CD4-positive, alpha-beta T cell treated with Interleukin-2 at 100 ng/mL for 4 hours (primary cell): ENCODE measurements at regions not wholly inside any gene's neighbourhood (a gene's known extent, or its start where the extent isn't known, plus 50 kb on each side); places are given as distances from the start of the nearest gene placed in this dataset.

Experiments
- DNase-seq: peaks from one replicate; pipeline ENCODE4 v3.0.0-alpha.2; 2020; ENCODE audit warnings: low spot score

DNA sequence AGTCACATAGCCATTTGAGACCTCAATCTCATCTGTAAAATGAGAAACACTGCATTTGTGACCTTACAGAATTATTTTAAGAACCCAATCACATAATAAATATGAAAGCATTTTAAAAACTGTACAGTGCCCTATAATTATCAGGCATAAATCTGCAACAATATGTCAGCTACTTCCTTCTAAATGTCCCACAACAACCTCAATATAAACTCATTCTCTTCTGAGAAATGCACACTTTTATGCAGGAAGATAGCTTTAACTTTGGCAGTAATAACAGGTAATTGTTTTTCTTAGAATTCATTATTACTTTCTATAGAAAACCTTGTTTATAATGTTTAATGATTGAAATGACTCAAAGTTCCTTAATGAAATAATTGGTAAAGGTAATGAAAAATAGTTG lies 400.7 kb upstream of the AGTR1 start:
- DNase-seq, result no peak

GRCh38 chr3:148307443-148307843 lies 390.3 kb upstream of the AGTR1 start:
- DNase-seq, result no peak

DNA sequence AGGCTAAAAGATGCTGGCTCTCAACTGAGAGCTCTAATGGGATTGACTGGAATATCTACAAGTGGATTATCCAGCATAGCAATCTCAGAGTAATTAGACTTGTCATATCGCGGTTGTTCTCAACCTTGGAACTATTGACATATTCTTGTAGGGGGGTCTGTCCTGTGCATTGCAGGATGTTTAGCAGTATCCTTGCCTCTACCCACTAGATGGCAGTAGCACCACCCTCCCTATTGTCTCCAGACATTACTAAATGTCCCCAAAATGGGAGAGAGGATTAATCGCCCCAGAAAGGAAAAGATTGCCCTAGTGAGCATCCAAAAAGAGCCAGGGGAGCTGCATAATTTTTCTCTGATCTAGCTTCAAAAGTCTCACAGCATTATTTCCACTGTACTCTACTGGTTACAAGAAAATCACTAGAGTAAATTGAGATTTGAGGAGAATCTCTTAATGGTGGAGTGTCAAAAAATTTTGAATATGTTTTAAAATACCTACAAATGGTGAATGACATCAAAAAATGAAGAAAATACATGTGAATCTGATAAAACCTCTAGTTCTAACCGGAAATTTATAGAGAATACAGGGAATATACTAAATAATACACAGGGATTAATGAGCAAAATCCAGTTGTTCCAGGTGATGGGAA lies 388.2 kb upstream of the AGTR1 start:
- DNase-seq, result peak; percentile 7

DNA sequence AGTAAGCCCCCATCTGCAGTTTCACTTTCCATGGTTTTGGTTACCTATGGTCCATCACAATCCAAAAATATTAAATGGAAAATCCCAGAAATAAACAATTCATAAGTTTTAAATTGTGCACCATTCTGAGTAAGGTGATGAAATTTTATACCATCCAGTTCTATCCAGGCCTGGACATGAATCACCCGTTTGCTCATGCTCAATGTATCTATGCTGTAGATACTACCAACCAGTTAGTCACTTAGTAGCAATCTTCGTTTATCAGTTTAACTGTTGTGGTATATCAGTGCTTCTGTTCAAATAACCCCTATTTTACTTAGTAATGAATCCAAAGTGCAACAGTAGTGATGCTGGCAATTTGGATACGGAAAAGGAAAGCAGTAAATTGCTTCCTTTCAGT lies 381.9 kb upstream of the AGTR1 start:
- DNase-seq, result no peak

- no peak for DNase-seq
Observed at GRCh38 chr3:148318240-148318639, 379.5 kb upstream of the AGTR1 start.

GRCh38 chr3:148319161-148319915 lies 378.4 kb upstream of the AGTR1 start:
- no peak for DNase-seq

DNA sequence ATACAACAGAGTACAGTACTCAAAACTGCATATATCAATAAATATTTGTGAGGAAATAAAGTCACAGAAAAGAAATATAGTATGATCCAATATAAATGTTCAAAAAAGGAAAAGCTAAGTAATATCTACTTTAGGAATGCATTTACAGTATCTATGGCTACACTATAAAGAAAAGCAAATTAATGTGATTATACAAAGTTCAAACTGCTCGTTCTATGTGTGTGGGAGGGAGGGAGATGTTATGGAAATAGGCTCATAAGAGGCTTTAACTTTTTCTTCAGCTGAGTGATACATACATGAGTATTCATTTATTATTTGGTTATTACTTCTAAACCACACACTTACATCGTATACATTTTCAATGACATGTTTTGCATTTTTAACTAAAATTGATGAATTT lies 377.7 kb upstream of the AGTR1 start:
- DNase-seq, result no peak

DNA sequence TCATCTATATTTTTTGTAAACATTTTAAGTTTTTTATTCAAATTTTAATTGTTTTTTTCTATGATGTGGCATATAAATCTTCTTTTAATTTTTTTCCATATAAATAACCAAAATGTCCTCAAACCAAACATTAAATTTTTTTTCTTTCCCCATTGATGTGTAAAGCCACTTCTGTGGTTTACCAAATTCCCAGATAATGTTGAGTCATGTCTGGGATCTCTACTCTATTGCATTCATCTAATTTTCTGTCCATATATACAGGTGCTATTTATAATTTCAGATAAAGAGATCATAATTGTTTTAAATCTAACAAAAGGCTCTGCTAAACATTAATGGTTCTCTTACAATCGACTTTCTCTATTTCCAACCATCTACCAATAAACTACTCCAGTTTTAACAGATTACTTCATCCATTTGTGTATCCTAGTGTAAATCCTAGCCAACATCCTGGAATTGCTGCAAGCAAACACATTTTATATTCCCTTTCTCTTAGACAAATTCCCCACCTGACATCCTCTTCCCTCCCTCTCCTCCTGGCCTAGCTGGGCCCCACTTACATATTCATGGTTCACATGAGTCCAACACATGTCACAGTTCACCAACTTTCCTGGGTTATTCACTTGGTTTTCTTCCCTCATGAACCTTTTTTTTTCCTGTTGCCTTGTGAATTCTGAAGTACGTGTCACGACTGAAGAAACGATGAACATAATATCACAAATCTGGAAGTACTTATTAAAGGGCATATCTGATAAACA lies 368.0 kb upstream of the AGTR1 start:
- DNase-seq, result no peak

GRCh38 chr3:148330542-148330941 lies 367.2 kb upstream of the AGTR1 start:
- no peak for DNase-seq

- DNase-seq, result no peak
Observed at GRCh38 chr3:148331081-148331846, 366.4 kb upstream of the AGTR1 start.

- no peak for DNase-seq
Observed at GRCh38 chr3:148332509-148332908, 365.2 kb upstream of the AGTR1 start.

DNA sequence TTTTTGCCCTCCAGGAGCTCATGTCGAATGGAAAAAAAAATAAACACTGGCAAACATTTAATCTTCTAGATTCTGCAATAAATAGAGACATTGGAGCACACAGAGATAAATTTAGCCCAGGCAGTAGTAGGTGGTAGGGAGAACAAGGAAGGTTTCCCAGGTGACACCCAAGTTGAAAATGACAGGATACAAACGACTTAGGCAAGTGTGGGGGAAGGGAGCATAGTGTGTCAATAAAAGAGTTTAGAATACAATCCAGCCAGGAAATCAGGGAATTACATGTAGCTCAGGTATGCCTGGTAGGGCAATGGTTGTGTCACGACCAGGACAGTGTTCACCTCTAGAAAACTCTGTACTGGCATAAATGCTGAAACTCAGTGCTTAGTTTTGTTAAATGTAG lies 364.6 kb upstream of the AGTR1 start:
- no peak for DNase-seq

- no peak for DNase-seq
Observed at GRCh38 chr3:148335612-148336011, 362.1 kb upstream of the AGTR1 start.

- no peak for DNase-seq
Observed at GRCh38 chr3:148343416-148343815, 354.3 kb upstream of the AGTR1 start.

- no peak for DNase-seq
Observed at GRCh38 chr3:148344521-148344920, 353.2 kb upstream of the AGTR1 start.

GRCh38 chr3:148360051-148360450 lies 337.7 kb upstream of the AGTR1 start:
- DNase-seq, result no peak

GRCh38 chr3:148366743-148367410 lies 330.8 kb upstream of the AGTR1 start:
- no peak for DNase-seq

- no peak for DNase-seq
Observed at GRCh38 chr3:148367756-148368155, 329.9 kb upstream of the AGTR1 start.

GRCh38 chr3:148369381-148369780 lies 328.3 kb upstream of the AGTR1 start:
- no peak for DNase-seq

DNA sequence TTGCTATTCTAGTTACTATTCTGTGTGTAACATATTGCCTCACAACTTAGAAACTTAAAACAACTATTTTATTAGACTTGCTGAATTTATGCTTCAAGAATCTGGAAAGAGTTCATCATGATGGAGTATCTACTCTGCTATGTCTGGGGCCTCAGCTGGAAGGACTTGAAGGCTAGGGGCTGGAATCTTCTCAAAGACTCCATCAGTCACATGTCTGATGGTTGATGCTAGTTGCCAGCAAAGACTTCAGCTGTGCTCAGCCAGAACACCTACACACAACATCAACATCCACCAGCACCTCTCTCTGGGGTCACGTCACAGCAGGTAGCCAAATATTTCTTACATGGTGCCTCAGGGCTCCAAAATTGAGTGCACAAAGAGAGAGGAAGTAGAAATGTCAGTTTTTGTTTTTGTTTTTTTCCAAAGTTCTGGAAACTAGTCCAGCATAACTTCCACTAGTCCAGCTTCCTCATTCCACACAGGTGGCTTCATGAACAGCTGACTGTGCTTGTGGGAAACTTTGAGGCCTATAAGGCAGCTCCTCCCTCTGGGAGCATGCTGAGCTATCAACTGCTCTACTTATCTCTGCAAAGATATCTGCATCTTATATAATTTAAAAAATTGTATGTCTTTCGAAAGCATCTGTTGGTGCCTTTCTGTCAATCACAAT lies 325.4 kb upstream of the AGTR1 start:
- DNase-seq, result no peak

DNA sequence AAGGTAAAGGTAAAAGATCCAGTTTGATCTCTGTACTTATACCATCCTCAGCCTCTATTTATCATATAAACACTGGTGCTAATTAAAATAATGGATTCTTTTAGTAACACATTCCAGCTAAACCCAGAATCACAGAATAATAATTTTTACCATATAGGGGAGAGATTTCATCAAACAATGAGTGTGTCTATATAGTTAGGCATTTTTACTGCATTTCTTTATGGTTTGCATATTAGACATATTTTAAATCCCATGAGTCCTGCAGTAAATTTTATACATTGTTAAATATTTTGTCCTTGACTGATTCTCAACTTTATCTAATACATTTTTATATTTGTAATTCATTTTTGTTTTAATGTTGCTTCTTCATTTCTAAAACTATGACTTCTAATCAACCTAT lies 323.7 kb upstream of the AGTR1 start:
- DNase-seq, result no peak
